ENCODE measurements at regions not wholly inside any gene's neighbourhood (a gene's known extent, or its start where the extent isn't known, plus 50 kb on each side); places are given as distances from the start of the nearest gene placed in this dataset.

GRCh38 chr6:140537834-140538705 is 1163.6 kb upstream of the CITED2 start:
- DNase-seq (no peak), ATAC-seq (ENCODE audit: low read depth) (no peak)
- H3K36me3 Mint-ChIP-seq (ENCODE audit: low read depth), result no peaks in the 10 kb centered on the region
- H3K4me3 Mint-ChIP-seq, result no peak overlapping the region
- CTCF ChIA-PET, result no interaction called here
- no peak for TF ChIP-seq CTCF (IDR thresholded peaks at IDR 0.05)
- H3K9me3 Mint-ChIP-seq, result peaks cover 4% of the 10 kb centered on the region
- intact Hi-C loops (cut with micrococcal nuclease), result no loop called here
- no peaks in the 10 kb centered on the region for H3K4me1 Mint-ChIP-seq
- H3K27ac Mint-ChIP-seq, result no peak overlapping the region
- POLR2A ChIA-PET, result no interaction called here
- H3K27me3 Mint-ChIP-seq, result no peaks in the 10 kb centered on the region

- Mint-ChIP-seq H3K9me3 (peaks cover 4% of the 10 kb centered on the region), H3K4me3 (no peak overlapping the region), H3K27ac (no peak overlapping the region), H3K4me1 (no peaks in the 10 kb centered on the region), H3K27me3 (no peaks in the 10 kb centered on the region), H3K36me3 (ENCODE audit: low read depth) (no peaks in the 10 kb centered on the region)
- ATAC-seq (ENCODE audit: low read depth) (no peak), DNase-seq (no peak)
- intact Hi-C loops (cut with micrococcal nuclease), result no loop called here
- no peak for TF ChIP-seq CTCF (IDR thresholded peaks at IDR 0.05)
- POLR2A ChIA-PET, result no interaction called here
- CTCF ChIA-PET, result no interaction called here
Measured at GRCh38 chr6:140537211-140537610, 1162.8 kb upstream of the CITED2 start.

GRCh38 chr6:140535511-140535910 is 1161.1 kb upstream of the CITED2 start:
- ChIA-PET POLR2A (no interaction called here), CTCF (no interaction called here)
- no peak for ATAC-seq (ENCODE audit: low read depth)
- H3K36me3 Mint-ChIP-seq (ENCODE audit: low read depth), result no peaks in the 10 kb centered on the region
- no peaks in the 10 kb centered on the region for H3K27me3 Mint-ChIP-seq
- intact Hi-C loops (cut with micrococcal nuclease), result no loop called here
- H3K4me3 Mint-ChIP-seq, result no peak overlapping the region
- H3K27ac Mint-ChIP-seq, result no peak overlapping the region
- H3K4me1 Mint-ChIP-seq, result no peaks in the 10 kb centered on the region
- H3K9me3 Mint-ChIP-seq, result peaks cover 4% of the 10 kb centered on the region
- DNase-seq, result no peak
- no peak for TF ChIP-seq CTCF (IDR thresholded peaks at IDR 0.05)

GRCh38 chr6:140533526-140533925 is 1159.1 kb upstream of the CITED2 start:
- TF ChIP-seq CTCF (IDR thresholded peaks at IDR 0.05), result no peak
- H3K9me3 Mint-ChIP-seq, result peaks cover 4% of the 10 kb centered on the region
- ChIA-PET POLR2A (no interaction called here), CTCF (no interaction called here)
- H3K36me3 Mint-ChIP-seq (ENCODE audit: low read depth), result no peaks in the 10 kb centered on the region
- intact Hi-C loops (cut with micrococcal nuclease), result no loop called here
- H3K4me3 Mint-ChIP-seq, result no peak overlapping the region
- H3K27me3 Mint-ChIP-seq, result no peaks in the 10 kb centered on the region
- no peaks in the 10 kb centered on the region for H3K4me1 Mint-ChIP-seq
- no peak overlapping the region for H3K27ac Mint-ChIP-seq
- ATAC-seq (ENCODE audit: low read depth) (no peak), DNase-seq (no peak)

GRCh38 chr6:140504776-140505175 is 1130.3 kb upstream of the CITED2 start:
- Mint-ChIP-seq H3K4me3 (no peak overlapping the region), H3K27me3 (no peaks in the 10 kb centered on the region), H3K4me1 (no peaks in the 10 kb centered on the region), H3K9me3 (no peaks in the 10 kb centered on the region), H3K27ac (no peak overlapping the region), H3K36me3 (ENCODE audit: low read depth) (no peaks in the 10 kb centered on the region)
- intact Hi-C loops (cut with micrococcal nuclease), result no loop called here
- ATAC-seq (ENCODE audit: low read depth) (no peak), DNase-seq (no peak)
- no peak for TF ChIP-seq CTCF (IDR thresholded peaks at IDR 0.05)
- ChIA-PET POLR2A (no interaction called here), CTCF (no interaction called here)
